DOHH2 (cell line): ENCODE measurements at regions not wholly inside any gene's neighbourhood (a gene's known extent, or its start where the extent isn't known, plus 50 kb on each side); places are given as distances from the start of the nearest gene placed in this dataset.

Experiments used
- CTCF ChIP-seq: fragments of 200-600 bp; sonication (generic); IDR thresholded peaks from one replicate; pipeline ENCODE4 v1.5.1; 2014; ENCODE audit warnings: antibody characterized with exemption, mild to moderate bottlenecking, low read depth, low read length; ENCODE audit not compliant: poor library complexity, severe bottlenecking
- EZH2phosphoT487 ChIP-seq: fragments of 200-600 bp; sonication (generic); IDR thresholded peaks from 2 replicates; pipeline ENCODE4 v1.6.1; 2017; ENCODE audit warnings: borderline replicate concordance, mild to moderate bottlenecking, antibody characterized with exemption, low read length, moderate library complexity, mixed read lengths

- TF ChIP-seq CTCF: no peak
- no peak for TF ChIP-seq EZH2phosphoT487
Measured at GRCh38 chr5:105680858-105681475, 1989.8 kb downstream of the EFNA5 start.
